IMR-90 (cell line): ENCODE measurements at regions not wholly inside any gene's neighbourhood (a gene's known extent, or its start where the extent isn't known, plus 50 kb on each side); places are given as distances from the start of the nearest gene placed in this dataset.

Experiments
- ATAC-seq: fragments of 200-7000 bp; cut with Tn5 transposase; 2 replicates; pipeline ENCODE4 v1.9.1; 2020; ENCODE audit warnings: low read depth, mild to moderate bottlenecking, moderate library complexity
- BruUV-seq: library from RNA; stranded (reverse); fragments of 400-500 nt; replicated peaks from 2 replicates; lab custom pipeline; 2021; lab: Mats Ljungman, UMichigan
- CTCF ChIA-PET: fragments of 300-600 bp; formaldehyde crosslinking; extraction: SDS; loops from one replicate; lab custom pipeline; 2021; ENCODE audit warnings: antibody characterized with exemption; lab: Yijun Ruan, JAX
- POLR2A ChIA-PET: fragments of 300-600 bp; sonication (Branson Sonifier 250); formaldehyde crosslinking; loops from one replicate; lab custom pipeline; 2022; ENCODE audit warnings: antibody characterized with exemption; ENCODE audit not compliant: unreplicated experiment; lab: Charles Lee
- DNase-seq: peaks from one replicate; pipeline ENCODE4 v3.0.0; 2013
- H2AFZ ChIP-seq: replicated peaks from 2 replicates; pipeline ENCODE3; 2013; ENCODE audit warnings: low read length, mild to moderate bottlenecking; ENCODE audit not compliant: poor library complexity
- H2AK5ac ChIP-seq: 2 replicates; pipeline ENCODE4 v1.6.1; 2013; ENCODE audit warnings: low read depth, low read length, inconsistent platforms
- H2AK9ac ChIP-seq: replicated peaks from 2 replicates; pipeline ENCODE3; 2013; ENCODE audit warnings: mild to moderate bottlenecking, low read depth, low read length, moderate library complexity; ENCODE audit not compliant: poor library complexity
- H2BK120ac ChIP-seq: 2 replicates; pipeline ENCODE4 v1.6.1; 2013; ENCODE audit warnings: low read depth, low read length, inconsistent platforms
- H2BK15ac ChIP-seq: 3 replicates; pipeline ENCODE4 v1.6.1; 2013; ENCODE audit warnings: low read depth, low read length, inconsistent platforms
- H2BK20ac ChIP-seq: 2 replicates; pipeline ENCODE4 v1.6.1; 2013; ENCODE audit warnings: low read depth, mild to moderate bottlenecking, inconsistent platforms, low read length, moderate library complexity
- H2BK5ac ChIP-seq: 2 replicates; pipeline ENCODE4 v1.6.1; 2013; ENCODE audit warnings: mild to moderate bottlenecking, low read depth, low read length, inconsistent platforms; ENCODE audit not compliant: poor library complexity, severe bottlenecking
- H3K14ac ChIP-seq: replicated peaks from 2 replicates; pipeline ENCODE4 v1.6.1; 2013; ENCODE audit warnings: low read depth, low read length, inconsistent platforms
- H3K18ac ChIP-seq: 2 replicates; pipeline ENCODE4 v1.6.1; 2013; ENCODE audit warnings: low read depth, low read length, control low read depth
- H3K23ac ChIP-seq: 2 replicates; pipeline ENCODE4 v1.6.1; 2013; ENCODE audit warnings: low read depth, low read length, inconsistent platforms
- H3K27ac ChIP-seq: 2 replicates; pipeline ENCODE4 v1.5.1; 2013; ENCODE audit warnings: mild to moderate bottlenecking, control low read depth, low read length; ENCODE audit not compliant: insufficient read depth
- H3K27me3 ChIP-seq: 2 replicates; pipeline ENCODE4 v1.6.1; 2013; ENCODE audit warnings: low read length; ENCODE audit not compliant: control insufficient read depth, insufficient read depth
- H3K36me3 ChIP-seq: 2 replicates; pipeline ENCODE4 v1.6.1; 2013; ENCODE audit warnings: low read length, mixed read lengths; ENCODE audit not compliant: control insufficient read depth, insufficient read depth
- H3K4ac ChIP-seq: 2 replicates; pipeline ENCODE4 v1.6.1; 2013; ENCODE audit warnings: low read depth, low read length, inconsistent platforms
- H3K4me1 ChIP-seq: 2 replicates; pipeline ENCODE4 v1.6.1; 2013; ENCODE audit warnings: low read length, mixed read lengths; ENCODE audit not compliant: control insufficient read depth, insufficient read depth
- H3K4me2 ChIP-seq: 2 replicates; pipeline ENCODE4 v1.6.1; 2013; ENCODE audit warnings: low read depth, mild to moderate bottlenecking, control low read depth, low read length, moderate library complexity
- H3K4me3 ChIP-seq: 2 replicates; pipeline ENCODE4 v1.5.1; 2013; ENCODE audit warnings: low read depth, mild to moderate bottlenecking, control low read depth, low read length, moderate library complexity; ENCODE audit not compliant: insufficient read depth
- H3K56ac ChIP-seq: 2 replicates; pipeline ENCODE4 v1.6.1; 2013; ENCODE audit warnings: low read length, inconsistent platforms; ENCODE audit not compliant: insufficient read depth; ENCODE audit errors: extremely low read depth
- H3K79me1 ChIP-seq, 2 experiments: 2 replicates each; pipeline ENCODE4 v1.6.1; 2013; ENCODE audit warnings: low read length in 2 of 2, inconsistent platforms in 1 of 2, low read depth in 1 of 2
- H3K9ac ChIP-seq: 2 replicates; pipeline ENCODE4 v1.6.1; 2013; ENCODE audit warnings: low read depth, low read length, control low read depth
- H3K9me1 ChIP-seq: 2 replicates; pipeline ENCODE4 v1.6.1; 2013; ENCODE audit warnings: low read length, inconsistent platforms; ENCODE audit not compliant: insufficient read depth
- H3K9me3 ChIP-seq: 2 replicates; pipeline ENCODE4 v1.6.1; 2013; ENCODE audit warnings: low read length; ENCODE audit not compliant: control insufficient read depth, insufficient read depth
- H4K20me1 ChIP-seq: 2 replicates; pipeline ENCODE4 v1.6.1; 2013; ENCODE audit warnings: low read length, inconsistent platforms; ENCODE audit not compliant: insufficient read depth
- H4K5ac ChIP-seq: 2 replicates; pipeline ENCODE4 v1.6.1; 2013; ENCODE audit warnings: mild to moderate bottlenecking, low read depth, low read length, control low read depth
- H4K8ac ChIP-seq, 2 experiments: 2 replicates each; pipeline ENCODE4 v1.6.1; 2013; ENCODE audit warnings: low read depth in 2 of 2, low read length in 2 of 2, control low read depth in 1 of 2, inconsistent platforms in 1 of 2
- H4K91ac ChIP-seq: 2 replicates; pipeline ENCODE4 v1.6.1; 2013; ENCODE audit warnings: low read depth, low read length, inconsistent platforms; ENCODE audit not compliant: insufficient read depth
- USF2 ChIP-seq: fragments of 150-350 bp; IDR thresholded peaks from 2 replicates; pipeline ENCODE4 v1.6.1; 2017; ENCODE audit warnings: mild to moderate bottlenecking, antibody characterized with exemption, low read length, low read depth
- WGBS, 2 experiments: methylation state at CpG; one replicate each; pipeline versions ENCODE4 v1.1.5 to v1.1.7; 2013; ENCODE audit warnings: missing lambda C conversion rate in 2 of 2; ENCODE audit not compliant: insufficient read length in 1 of 2; ENCODE audit errors: extremely low coverage in 2 of 2; 5-methylcytosine and 5-hydroxymethylcytosine counted together
- dilution Hi-C: fragments of 300-500 bp; cut with HindIII; formaldehyde crosslinking; loops from one replicate; pipeline ENCODE4 v1.14.3; 2018; ENCODE audit warnings: low sequenced_read_pairs; ENCODE audit not compliant: unreplicated experiment
- in situ Hi-C: fragments of 300-500 bp; cut with MboI; formaldehyde crosslinking; loops from 3 replicates; pipeline ENCODE4 v1.14.3; 2019; ENCODE audit warnings: low sequenced_read_pairs, inconsistent platforms, mixed read lengths
- intact Hi-C: fragments of 100-400 bp; cut with micrococcal nuclease; formaldehyde crosslinking; loops from 2 replicates; pipeline ENCODE4 v1.10.0; 2022

- DNase-seq (no peak), ATAC-seq (no peak)
- no peak overlapping the region for H3K9ac ChIP-seq
- H4K8ac ChIP-seq: no peak overlapping the region
- H3K4ac ChIP-seq: no peak overlapping the region
- no peak overlapping the region for H3K56ac ChIP-seq
- CTCF ChIA-PET: no interaction called here
- no peaks in the 10 kb centered on the region for H3K27me3 ChIP-seq
- peaks cover 0 to 3% of the 10 kb centered on the region in 2 experiments; a peak in 1 of 4 replicates for H3K79me1 ChIP-seq
- no peak overlapping the region; the same call in 1 of the 2 replicates for H3K4me2 ChIP-seq
- H2AK5ac ChIP-seq: no peak overlapping the region
- no peaks in the 10 kb centered on the region for H3K9me1 ChIP-seq
- no peaks in the 10 kb centered on the region for H3K9me3 ChIP-seq
- H2BK20ac ChIP-seq: no peak overlapping the region
- H2BK5ac ChIP-seq: no peak overlapping the region
- no peak overlapping the region for H2BK15ac ChIP-seq
- H2AK9ac ChIP-seq: no peak overlapping the region
- BruUV-seq: no TSS peak
- H2AFZ ChIP-seq: no peak overlapping the region
- intact Hi-C loops (no loop called here), dilution Hi-C loops (no loop called here), in situ Hi-C loops (no loop called here)
- no CpG with 5 or more reads among the region's 2 CpGs for WGBS, 2 experiments
- H4K20me1 ChIP-seq: no peaks in the 10 kb centered on the region
- POLR2A ChIA-PET: no interaction called here
- no peak overlapping the region for H3K23ac ChIP-seq
- no peak for TF ChIP-seq USF2
- no peak overlapping the region for H3K27ac ChIP-seq
- H3K36me3 ChIP-seq: no peaks in the 10 kb centered on the region
- H3K18ac ChIP-seq: no peak overlapping the region
- no peak overlapping the region for H2BK120ac ChIP-seq
- H4K5ac ChIP-seq: no peak overlapping the region
- H3K4me3 ChIP-seq: no peak overlapping the region
- no peaks in the 10 kb centered on the region for H3K4me1 ChIP-seq
- H3K14ac ChIP-seq: no peak overlapping the region
- H4K91ac ChIP-seq: no peak overlapping the region
Observed at GRCh38 chr7:41205600-41205999, 497.3 kb downstream of the INHBA start.
